ENCODE measurements at regions not wholly inside any gene's neighbourhood (a gene's known extent, or its start where the extent isn't known, plus 50 kb on each side); places are given as distances from the start of the nearest gene placed in this dataset.

DNA sequence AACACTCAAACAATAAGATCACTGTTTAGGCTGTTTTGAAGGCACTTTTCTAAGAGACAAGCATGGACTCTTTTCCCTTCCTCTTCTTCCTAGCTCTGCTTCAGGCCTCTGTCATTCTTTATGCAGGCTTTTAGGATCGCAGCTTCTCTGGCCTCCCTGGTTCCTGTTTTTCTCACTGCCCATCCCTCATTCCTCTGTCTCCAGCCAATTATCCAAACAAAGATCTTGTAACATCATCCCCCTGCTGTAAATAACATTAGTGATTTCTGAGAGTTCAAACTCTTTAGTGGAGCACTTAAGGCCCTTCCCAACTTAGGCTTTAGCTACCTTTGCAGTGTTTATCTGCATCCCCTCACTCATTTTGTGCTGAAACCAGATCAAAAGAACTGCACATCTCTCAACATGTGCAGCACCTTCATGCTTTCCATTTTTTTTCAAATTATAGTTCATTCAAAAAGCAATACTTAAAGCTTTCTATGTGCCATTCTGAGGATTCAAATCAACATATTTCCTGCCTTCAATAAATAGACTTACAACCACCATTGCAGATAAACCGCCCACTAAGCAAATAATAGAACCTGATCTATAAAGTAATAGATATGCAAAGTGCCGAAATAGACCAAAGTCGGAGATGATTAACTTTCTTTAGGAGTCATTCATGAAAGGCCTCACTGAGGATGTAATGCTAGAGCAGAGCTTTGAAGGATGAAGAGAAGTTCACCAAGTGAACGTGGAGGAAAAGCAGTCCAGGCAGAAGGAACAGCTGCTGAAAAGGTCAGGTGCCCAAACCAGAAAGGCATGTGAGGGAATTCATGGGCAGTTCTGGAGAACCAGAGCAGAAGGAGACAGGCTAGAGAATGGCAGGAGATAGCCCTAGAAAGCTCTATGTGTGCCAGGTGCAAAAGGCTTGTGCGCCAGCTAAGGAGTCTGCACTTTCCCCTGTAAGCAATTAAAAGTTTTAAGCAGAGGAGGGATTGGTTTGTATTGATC, 95.8 kb upstream of the ZNF366 start:
- H3K4me2 ChIP-seq (ENCODE audit: control insufficient read depth, extremely low read depth, insufficient read depth, low read depth, low read length), result no peak overlapping the region
- H3K9me1 ChIP-seq (ENCODE audit: control insufficient read depth, extremely low read depth, insufficient read depth, low read length), result no peaks in the 10 kb centered on the region
- H2AFZ ChIP-seq (ENCODE audit: control insufficient read depth, low read length), result no peak overlapping the region
- no peak overlapping the region for H3K27ac ChIP-seq (ENCODE audit: control insufficient read depth, insufficient read depth, low read length)
- H3K79me2 ChIP-seq (ENCODE audit: control insufficient read depth, insufficient read depth, low read length), result no peaks in the 10 kb centered on the region
- no peaks in the 10 kb centered on the region for H3K9me3 ChIP-seq (ENCODE audit: control insufficient read depth, low read depth, low read length)
- no peaks in the 10 kb centered on the region for H3K36me3 ChIP-seq (ENCODE audit: control insufficient read depth in 2 of 2, extremely low read depth in 1 of 2, insufficient read depth in 2 of 2, low read length in 2 of 2)
- FAIRE-seq, result no peak
- dilution Hi-C loops (cut with MboI; ENCODE audit: extremely low pct_ligation_motif_present, low sequenced_read_pairs), result no loop called here
- H3K4me1 ChIP-seq (ENCODE audit: control insufficient read depth, extremely low read depth, insufficient read depth, low read length), result peaks cover 49% of the 10 kb centered on the region
- no peak for DNase-seq (ENCODE audit: low read depth, low spot score)
- H3K9ac ChIP-seq (ENCODE audit: control insufficient read depth, extremely low read depth, insufficient read depth, low read length), result no peak overlapping the region
- TF ChIP-seq EZH2 (IDR thresholded peaks at IDR 0.05; ENCODE audit: low read length) (no peak), CTCF (optimal IDR thresholded peaks at IDR 0.05 in 1 of 3, IDR thresholded peaks at IDR 0.05 in 1 of 3, conservative IDR thresholded peaks at IDR 0.05 in 1 of 3; ENCODE audit: extremely low read depth in 1 of 3, insufficient read depth in 2 of 3, low read length in 3 of 3) (no peak)
- H3K4me3 ChIP-seq (ENCODE audit: control insufficient read depth in 2 of 3, extremely low read depth in 1 of 3, insufficient read depth in 2 of 3, low read depth in 1 of 3, low read length in 3 of 3), result no peak overlapping the region
- H3K27me3 ChIP-seq (ENCODE audit: control insufficient read depth, extremely low read depth, insufficient read depth, low read length), result no peaks in the 10 kb centered on the region
- H4K20me1 ChIP-seq (ENCODE audit: control insufficient read depth, extremely low read depth, insufficient read depth, low read length), result no peaks in the 10 kb centered on the region

DNA sequence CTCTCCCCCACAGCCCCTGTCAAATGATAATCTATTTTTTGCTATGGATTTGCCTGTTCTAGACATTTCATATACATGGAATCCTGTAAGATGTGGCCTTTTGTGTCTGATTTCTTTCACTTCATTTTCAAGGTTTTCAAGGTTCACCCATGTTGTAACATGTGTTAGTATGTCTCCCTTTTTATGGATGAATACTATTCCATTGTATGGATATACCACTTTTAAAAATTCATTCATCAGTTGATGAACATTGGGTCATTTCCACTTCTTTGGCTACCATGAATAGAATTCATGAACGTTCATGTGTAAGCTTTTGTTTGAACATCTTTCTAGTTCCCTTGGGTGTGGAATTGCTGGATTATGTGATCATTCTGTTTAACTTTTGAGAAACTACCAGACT, 94.7 kb upstream of the ZNF366 start:
- Histone ChIP-seq H3K27me3 (ENCODE audit: control insufficient read depth, extremely low read depth, insufficient read depth, low read length) (no peaks in the 10 kb centered on the region), H3K27ac (ENCODE audit: control insufficient read depth, insufficient read depth, low read length) (no peak overlapping the region), H3K4me2 (ENCODE audit: control insufficient read depth, extremely low read depth, insufficient read depth, low read depth, low read length) (no peak overlapping the region), H3K4me1 (ENCODE audit: control insufficient read depth, extremely low read depth, insufficient read depth, low read length) (peaks cover 60% of the 10 kb centered on the region), H2AFZ (ENCODE audit: control insufficient read depth, low read length) (no peak overlapping the region), H4K20me1 (ENCODE audit: control insufficient read depth, extremely low read depth, insufficient read depth, low read length) (no peaks in the 10 kb centered on the region), H3K36me3 (ENCODE audit: control insufficient read depth in 2 of 2, extremely low read depth in 1 of 2, insufficient read depth in 2 of 2, low read length in 2 of 2) (no peaks in the 10 kb centered on the region), H3K9ac (ENCODE audit: control insufficient read depth, extremely low read depth, insufficient read depth, low read length) (no peak overlapping the region), H3K9me3 (ENCODE audit: control insufficient read depth, low read depth, low read length) (no peaks in the 10 kb centered on the region), H3K4me3 (ENCODE audit: control insufficient read depth in 2 of 3, extremely low read depth in 1 of 3, insufficient read depth in 2 of 3, low read depth in 1 of 3, low read length in 3 of 3) (no peak overlapping the region), H3K9me1 (ENCODE audit: control insufficient read depth, extremely low read depth, insufficient read depth, low read length) (no peaks in the 10 kb centered on the region), H3K79me2 (ENCODE audit: control insufficient read depth, insufficient read depth, low read length) (no peaks in the 10 kb centered on the region)
- dilution Hi-C loops (cut with MboI; ENCODE audit: extremely low pct_ligation_motif_present, low sequenced_read_pairs), result no loop called here
- DNase-seq (ENCODE audit: low read depth, low spot score) (no peak), FAIRE-seq (no peak)
- TF ChIP-seq EZH2 (IDR thresholded peaks at IDR 0.05; ENCODE audit: low read length) (no peak), CTCF (optimal IDR thresholded peaks at IDR 0.05 in 1 of 3, IDR thresholded peaks at IDR 0.05 in 1 of 3, conservative IDR thresholded peaks at IDR 0.05 in 1 of 3; ENCODE audit: extremely low read depth in 1 of 3, insufficient read depth in 2 of 3, low read length in 3 of 3) (no peak)
